HG02798 (cell line): ENCODE measurements at regions not wholly inside any gene's neighbourhood (a gene's known extent, or its start where the extent isn't known, plus 50 kb on each side); places are given as distances from the start of the nearest gene placed in this dataset.

Experiments used
- ATAC-seq: cut with Tn5 transposase; IDR thresholded peaks from one replicate; pipeline ENCODE4 v1.9.1; 2021; ENCODE audit warnings: mild to moderate bottlenecking; ENCODE audit not compliant: unreplicated experiment, poor library complexity

- no peak for ATAC-seq
Measured at GRCh38 chr12:18953505-18953904, 176.0 kb upstream of the PLEKHA5 start.

GRCh38 chr12:18955594-18955993, 173.9 kb upstream of the PLEKHA5 start:
- ATAC-seq: no peak

- no peak for ATAC-seq
Measured at GRCh38 chr12:18965203-18965602, 164.3 kb upstream of the PLEKHA5 start.

DNA sequence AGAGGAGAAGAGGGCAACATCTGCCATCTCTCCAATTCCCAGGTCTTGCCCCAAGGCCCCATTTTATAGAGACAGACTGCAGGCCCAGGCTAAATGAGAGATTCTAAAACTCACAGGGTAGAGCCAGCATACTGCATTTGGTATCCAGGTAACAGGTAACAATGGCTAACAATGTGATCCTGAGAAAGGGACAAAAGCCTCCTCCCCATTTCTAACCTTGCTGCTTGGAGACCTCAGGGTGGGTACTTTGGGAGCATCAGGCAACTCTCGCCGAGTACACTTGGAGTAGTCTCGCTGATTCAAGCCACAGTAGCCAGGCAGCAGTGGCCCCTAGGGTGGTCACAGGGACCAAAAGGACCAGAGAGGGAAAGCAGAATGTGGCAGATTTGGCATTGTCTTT, 162.6 kb upstream of the PLEKHA5 start:
- no peak for ATAC-seq

DNA sequence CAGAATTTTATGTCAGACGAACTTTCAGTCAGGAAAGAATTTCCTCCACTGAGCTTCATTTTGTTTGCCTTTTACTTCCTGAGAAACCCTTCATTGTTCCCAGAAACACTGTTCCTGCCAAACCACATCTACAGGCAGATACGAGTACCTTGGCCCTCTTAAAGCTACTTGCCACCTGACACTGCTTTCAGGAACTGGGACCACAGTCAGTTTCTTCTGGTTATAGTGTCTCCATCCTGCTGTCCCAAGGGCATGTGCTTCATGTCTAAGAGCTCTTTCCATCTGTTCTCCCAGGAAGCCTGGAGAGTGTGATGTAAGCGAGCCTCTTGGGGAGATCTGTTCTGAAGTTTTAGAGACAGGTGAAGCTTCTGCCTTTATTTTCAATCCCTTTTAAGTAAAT, 161.7 kb upstream of the PLEKHA5 start:
- ATAC-seq: no peak

GRCh38 chr12:18969512-18969911, 160.0 kb upstream of the PLEKHA5 start:
- no peak for ATAC-seq

- no peak for ATAC-seq
Measured at GRCh38 chr12:18970603-18971002, 158.9 kb upstream of the PLEKHA5 start.

GRCh38 chr12:18971932-18972331, 157.6 kb upstream of the PLEKHA5 start:
- ATAC-seq: no peak

DNA sequence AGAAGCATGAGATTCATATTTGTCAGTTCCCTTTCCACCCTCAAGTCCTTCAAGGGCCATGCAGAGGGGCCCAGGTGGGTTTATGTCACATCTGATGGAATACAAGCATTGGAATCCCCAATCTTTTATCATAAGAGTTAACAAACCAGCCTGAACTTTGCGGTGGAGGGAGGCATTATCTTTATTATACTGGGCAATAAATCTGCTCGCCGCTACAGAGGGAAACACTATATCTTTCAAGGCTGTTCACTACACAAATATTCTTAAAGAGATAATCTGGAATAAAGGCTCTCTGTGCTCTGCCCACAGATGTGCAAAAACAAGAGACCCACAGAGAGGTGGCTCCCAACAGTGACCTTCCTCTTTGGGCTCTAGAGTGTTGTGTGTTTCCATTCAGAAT, 153.6 kb upstream of the PLEKHA5 start:
- ATAC-seq: no peak

- no peak for ATAC-seq
Measured at GRCh38 chr12:18979401-18980126, 150.0 kb upstream of the PLEKHA5 start.

- peak; percentile 38 for ATAC-seq
Measured at GRCh38 chr12:18981732-18982131, 147.8 kb upstream of the PLEKHA5 start.

GRCh38 chr12:18982226-18982949, 147.1 kb upstream of the PLEKHA5 start:
- peak; percentile 74 for ATAC-seq

- no peak for ATAC-seq
Measured at GRCh38 chr12:18983854-18984253, 145.7 kb upstream of the PLEKHA5 start.

DNA sequence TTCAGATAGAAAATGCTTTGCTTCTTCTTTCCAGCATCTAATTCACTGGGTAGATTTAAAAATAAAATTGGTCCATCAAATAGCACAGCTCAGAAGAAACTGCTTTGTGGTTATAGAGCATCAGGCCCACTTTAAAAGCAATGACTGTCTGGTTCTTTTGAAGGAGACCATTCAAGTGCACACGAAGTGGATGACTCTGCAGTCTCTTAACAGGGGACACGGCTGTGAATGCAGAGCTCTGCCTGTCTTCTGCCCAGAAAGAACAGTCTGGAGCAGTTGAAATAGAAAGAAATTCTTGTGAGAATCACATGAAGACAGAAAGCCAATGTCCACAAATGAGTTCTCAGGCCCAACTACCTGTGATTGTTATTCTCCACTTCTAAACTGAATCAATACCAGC, 138.7 kb upstream of the PLEKHA5 start:
- ATAC-seq: no peak

- ATAC-seq: no peak
Measured at GRCh38 chr12:18992336-18992735, 137.2 kb upstream of the PLEKHA5 start.

DNA sequence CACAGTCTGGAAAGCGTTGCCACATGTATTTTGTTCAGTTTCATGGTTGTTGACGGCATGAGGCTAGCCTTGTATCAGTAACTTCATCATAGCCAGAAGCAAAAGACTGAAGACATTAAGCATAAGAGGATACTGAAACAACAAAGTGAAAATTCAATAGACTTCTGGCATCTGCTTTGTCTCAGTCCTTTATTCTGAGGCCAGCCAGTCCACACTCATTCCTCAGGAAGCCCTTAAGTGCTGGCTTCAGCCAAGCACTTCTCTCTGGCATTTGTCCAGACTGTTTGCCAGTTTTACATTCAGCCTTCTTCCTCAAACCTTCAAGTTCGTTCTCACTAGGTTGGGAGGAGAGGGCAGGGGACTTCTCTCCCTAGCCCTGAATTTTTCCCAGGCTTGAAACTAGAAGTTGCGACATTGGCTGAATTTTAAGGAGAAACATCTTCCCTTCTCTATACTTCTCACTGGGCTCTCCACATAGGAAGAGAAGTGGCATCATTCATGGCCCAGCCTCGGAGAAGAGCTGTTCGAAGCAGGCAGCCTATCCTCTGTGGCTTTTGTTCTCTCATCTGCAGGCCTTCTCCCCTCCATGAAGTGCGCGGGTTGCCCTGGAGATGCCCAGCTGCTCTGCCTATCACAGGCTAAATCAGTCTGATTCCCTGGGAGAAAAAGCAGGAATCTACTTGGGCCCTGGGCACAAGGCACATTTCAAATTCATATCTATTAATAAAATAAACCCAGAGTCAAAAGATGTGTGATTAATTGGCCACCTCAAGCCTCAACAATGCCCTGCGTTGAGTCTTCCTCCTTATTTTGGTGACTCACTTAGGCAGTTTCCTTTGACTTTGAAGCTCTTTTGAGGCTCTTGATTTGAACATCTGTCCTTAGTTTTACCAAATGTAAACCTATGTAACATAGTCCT, 130.9 kb upstream of the PLEKHA5 start:
- ATAC-seq: no peak

DNA sequence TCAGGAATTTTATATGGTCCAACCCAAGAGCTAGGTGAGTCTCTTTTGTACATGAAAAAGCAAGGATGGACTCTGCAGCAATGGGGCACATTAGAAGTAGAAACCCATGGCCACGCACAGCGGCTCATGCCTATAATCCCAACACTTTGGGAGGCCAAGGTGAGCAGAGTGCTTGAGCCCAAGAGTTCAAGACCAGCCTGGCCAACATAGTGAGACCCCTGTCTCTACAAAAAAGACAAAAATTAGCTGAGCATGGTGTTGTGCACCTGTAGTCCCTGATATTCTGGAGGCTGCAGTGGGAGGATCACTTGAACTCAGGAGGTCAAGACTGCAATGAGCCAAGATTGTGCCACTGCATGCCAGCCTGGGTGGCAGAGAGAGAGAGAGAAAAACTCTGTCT, 128.7 kb upstream of the PLEKHA5 start:
- ATAC-seq: no peak

GRCh38 chr12:19002216-19002615, 127.3 kb upstream of the PLEKHA5 start:
- no peak for ATAC-seq

GRCh38 chr12:19003141-19003540, 126.4 kb upstream of the PLEKHA5 start:
- no peak for ATAC-seq

DNA sequence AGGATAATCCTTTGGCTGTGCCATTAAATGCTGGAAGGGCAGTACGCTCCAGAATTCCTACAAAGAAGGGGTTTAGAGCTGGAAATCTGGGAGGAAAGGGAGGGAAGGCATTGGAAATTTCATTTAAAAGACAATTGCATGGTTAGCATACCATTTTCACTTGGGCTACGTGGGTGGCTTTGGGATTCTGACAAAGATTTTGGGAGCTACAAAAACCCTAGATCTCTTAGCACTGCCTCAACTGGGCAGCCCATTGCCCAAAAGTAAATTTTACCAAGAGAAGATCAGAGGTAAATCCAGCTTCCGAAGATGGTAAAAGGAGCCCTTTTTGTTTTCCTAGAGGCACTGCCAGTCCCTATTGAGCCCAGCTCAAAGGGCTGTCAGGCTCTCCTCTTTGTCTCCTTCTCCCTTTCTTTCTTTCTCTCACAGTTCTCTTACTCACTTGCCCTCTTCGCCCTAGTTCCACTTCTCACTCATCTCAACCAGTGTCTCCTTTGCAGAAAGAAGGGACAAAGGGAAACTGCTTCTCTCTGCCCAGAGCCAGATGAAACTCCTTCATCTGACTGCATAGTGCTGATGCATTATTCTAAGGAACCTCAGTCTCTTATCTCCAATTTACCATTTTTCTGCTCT, 125.4 kb upstream of the PLEKHA5 start:
- no peak for ATAC-seq
